Gastroesophageal sphincter (tissue), 4 donors: ENCODE measurements at regions not wholly inside any gene's neighbourhood (a gene's known extent, or its start where the extent isn't known, plus 50 kb on each side); places are given as distances from the start of the nearest gene placed in this dataset.

Experiments used
- ATAC-seq: fragments of 150-250 bp; one replicate; pipeline ENCODE4 v1.9.1; 2016; ENCODE audit warnings: mild to moderate bottlenecking, moderate library complexity
- H3K27ac ChIP-seq, 4 donors: fragments of 200-600 bp; sonication (generic) in 3 of 4; 1 replicate in 3 of 4; 2 replicates in 1 of 4; pipeline ENCODE4 v1.5.1; 2016 to 2019
- H3K27me3 ChIP-seq: fragments of 200-600 bp; sonication (generic); one replicate; pipeline ENCODE4 v1.5.1; 2019
- H3K36me3 ChIP-seq, 2 donors: fragments of 200-600 bp; sonication (generic); one replicate each; pipeline ENCODE4 v1.5.1; 2019; ENCODE audit warnings: control low read depth in 1 of 2
- H3K4me1 ChIP-seq, 3 donors: fragments of 200-600 bp; sonication (generic); 1 replicate in 2 of 3; 2 replicates in 1 of 3; pipeline ENCODE4 v1.5.1; 2016 to 2019; ENCODE audit warnings: control low read depth in 2 of 3
- H3K4me3 ChIP-seq, 2 donors: fragments of 200-600 bp; sonication (generic); one replicate each; pipeline ENCODE4 v1.5.1; 2019; ENCODE audit warnings: mild to moderate bottlenecking in 1 of 2, moderate library complexity in 1 of 2
- H3K9me3 ChIP-seq, 3 donors: fragments of 200-600 bp; sonication (generic); one replicate each; pipeline ENCODE4 v1.5.1; 2017 to 2019; ENCODE audit warnings: control low read depth in 2 of 3
- EP300 ChIP-seq: sonication (generic); formaldehyde crosslinking; IDR thresholded peaks from one replicate; pipeline ENCODE4 v1.6.1; 2017; ENCODE audit warnings: antibody characterized with exemption, mild to moderate bottlenecking
- POLR2A ChIP-seq, 2 donors: fragments of 450-650 bp; IDR thresholded peaks; one replicate each; pipeline ENCODE4 v1.6.1; 2017; ENCODE audit warnings: antibody characterized with exemption in 2 of 2, mild to moderate bottlenecking in 2 of 2, moderate library complexity in 1 of 2
- POLR2AphosphoS5 ChIP-seq: sonication (generic); formaldehyde crosslinking; IDR thresholded peaks from one replicate; pipeline ENCODE4 v1.6.1; 2017; ENCODE audit warnings: antibody characterized with exemption
- WGBS, 2 donors: methylation state at CpG; one replicate each; pipeline ENCODE4 v1.1.5; 2018; ENCODE audit warnings: low coverage in 1 of 2; 5-methylcytosine and 5-hydroxymethylcytosine counted together
- TF ChIP-seq, protein P1 (sequence below), 4 experiments: fragments of 200-600 bp in 2 of 4; fragments of 450-650 bp in 2 of 4; sonication (generic) in 1 of 4; IDR thresholded peaks; one replicate each; pipeline ENCODE4 v1.5.1; 2017 to 2019; ENCODE audit warnings: antibody characterized with exemption in 4 of 4, mild to moderate bottlenecking in 2 of 4, moderate library complexity in 2 of 4

DNA sequence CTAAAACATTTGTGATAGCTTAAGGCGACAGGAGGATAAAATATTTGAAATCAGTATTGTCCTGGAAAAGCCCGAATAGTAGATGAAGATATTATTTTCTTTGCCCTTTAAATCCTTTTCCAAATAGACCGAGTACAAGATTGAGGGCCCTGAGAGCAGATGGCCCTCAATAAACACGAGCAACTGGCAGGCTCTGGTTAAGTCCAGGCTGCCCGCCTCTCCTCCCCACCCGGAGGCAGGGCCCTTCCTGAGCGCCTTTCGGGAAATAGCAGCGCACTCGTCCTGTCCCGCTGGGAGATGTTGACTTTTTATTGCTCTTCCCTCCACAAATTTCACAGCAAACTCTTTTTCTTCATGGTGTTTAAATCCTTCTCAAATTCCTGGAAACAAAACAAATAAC lies 50.8 kb upstream of the MAX start:
- TF ChIP-seq, protein P1, sequence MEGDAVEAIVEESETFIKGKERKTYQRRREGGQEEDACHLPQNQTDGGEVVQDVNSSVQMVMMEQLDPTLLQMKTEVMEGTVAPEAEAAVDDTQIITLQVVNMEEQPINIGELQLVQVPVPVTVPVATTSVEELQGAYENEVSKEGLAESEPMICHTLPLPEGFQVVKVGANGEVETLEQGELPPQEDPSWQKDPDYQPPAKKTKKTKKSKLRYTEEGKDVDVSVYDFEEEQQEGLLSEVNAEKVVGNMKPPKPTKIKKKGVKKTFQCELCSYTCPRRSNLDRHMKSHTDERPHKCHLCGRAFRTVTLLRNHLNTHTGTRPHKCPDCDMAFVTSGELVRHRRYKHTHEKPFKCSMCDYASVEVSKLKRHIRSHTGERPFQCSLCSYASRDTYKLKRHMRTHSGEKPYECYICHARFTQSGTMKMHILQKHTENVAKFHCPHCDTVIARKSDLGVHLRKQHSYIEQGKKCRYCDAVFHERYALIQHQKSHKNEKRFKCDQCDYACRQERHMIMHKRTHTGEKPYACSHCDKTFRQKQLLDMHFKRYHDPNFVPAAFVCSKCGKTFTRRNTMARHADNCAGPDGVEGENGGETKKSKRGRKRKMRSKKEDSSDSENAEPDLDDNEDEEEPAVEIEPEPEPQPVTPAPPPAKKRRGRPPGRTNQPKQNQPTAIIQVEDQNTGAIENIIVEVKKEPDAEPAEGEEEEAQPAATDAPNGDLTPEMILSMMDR (IDR thresholded peaks at IDR 0.05) = no peak
- TF ChIP-seq EP300 (no peak), POLR2AphosphoS5 (no peak), POLR2A (IDR thresholded peaks at IDR 0.05) (no peak)
- no peak overlapping the region for H3K4me3 ChIP-seq
- H3K36me3 ChIP-seq = no peaks in the 10 kb centered on the region
- H3K27me3 ChIP-seq = no peaks in the 10 kb centered on the region
- peaks cover 0 to 12% (median 0%) of the 10 kb centered on the region in 3 donors for H3K4me1 ChIP-seq
- ATAC-seq = no peak
- no peaks in the 10 kb centered on the region for H3K9me3 ChIP-seq
- 43 to 55% methylated on average over 11 of the region's 11 CpGs for WGBS, 2 donors
- H3K27ac ChIP-seq = no peak overlapping the region

DNA sequence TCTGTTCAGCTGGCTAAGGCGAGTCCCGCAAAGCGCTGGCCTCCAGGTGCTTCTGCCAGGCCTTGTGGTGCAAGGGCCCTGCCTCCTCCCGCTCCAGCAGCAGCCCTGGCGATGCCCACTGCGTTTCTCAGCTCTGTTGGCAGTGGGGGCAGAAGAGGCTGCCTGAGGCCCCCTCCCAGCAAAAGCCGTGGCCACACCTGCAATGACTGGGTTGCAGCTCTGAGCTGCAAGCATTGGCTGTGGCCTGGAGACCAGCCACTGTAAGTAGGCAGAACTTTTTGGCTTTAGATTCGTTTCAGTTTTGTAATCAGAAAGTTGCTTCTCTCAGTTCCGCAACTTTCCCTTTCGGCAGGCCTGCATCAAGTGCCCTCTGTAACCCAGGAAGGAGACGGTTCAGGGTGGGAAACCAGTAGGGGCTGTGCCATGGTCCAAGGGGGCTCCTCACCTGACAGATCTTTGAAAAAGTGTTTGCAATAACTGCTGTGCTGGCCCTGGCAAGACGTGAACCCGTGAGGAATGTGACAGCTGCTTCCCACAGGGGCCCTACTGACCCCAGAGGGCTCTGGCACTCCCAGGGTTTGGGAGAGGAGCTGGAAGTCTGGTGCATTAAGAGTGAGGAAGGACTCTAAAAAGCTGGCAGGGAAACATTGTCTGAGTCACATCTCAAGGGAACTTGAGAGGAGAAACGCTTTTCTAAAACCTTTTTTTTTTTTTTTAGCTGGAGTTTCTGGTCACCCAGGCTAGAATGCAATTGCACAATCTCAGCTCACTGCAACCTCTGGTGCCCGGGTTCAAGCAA lies 54.5 kb upstream of the MAX start:
- peak; percentile 87 for ATAC-seq
- TF ChIP-seq, protein P1 (IDR thresholded peaks at IDR 0.05) = no peak
- TF ChIP-seq POLR2AphosphoS5 (peak; percentile 18), EP300 (no peak)
- no peaks in the 10 kb centered on the region for H3K27me3 ChIP-seq
- H3K4me1 ChIP-seq = peaks cover 0 to 12% (median 0%) of the 10 kb centered on the region in 3 donors
- 3 to 25% methylated on average over 3 to 7 of the region's 15 CpGs for WGBS, 2 donors
- H3K27ac ChIP-seq = peak overlapping the region; percentile 45 to 72 (median 69)
- H3K9me3 ChIP-seq = no peaks in the 10 kb centered on the region
- H3K4me3 ChIP-seq = no peak overlapping the region
- no peaks in the 10 kb centered on the region for H3K36me3 ChIP-seq

DNA sequence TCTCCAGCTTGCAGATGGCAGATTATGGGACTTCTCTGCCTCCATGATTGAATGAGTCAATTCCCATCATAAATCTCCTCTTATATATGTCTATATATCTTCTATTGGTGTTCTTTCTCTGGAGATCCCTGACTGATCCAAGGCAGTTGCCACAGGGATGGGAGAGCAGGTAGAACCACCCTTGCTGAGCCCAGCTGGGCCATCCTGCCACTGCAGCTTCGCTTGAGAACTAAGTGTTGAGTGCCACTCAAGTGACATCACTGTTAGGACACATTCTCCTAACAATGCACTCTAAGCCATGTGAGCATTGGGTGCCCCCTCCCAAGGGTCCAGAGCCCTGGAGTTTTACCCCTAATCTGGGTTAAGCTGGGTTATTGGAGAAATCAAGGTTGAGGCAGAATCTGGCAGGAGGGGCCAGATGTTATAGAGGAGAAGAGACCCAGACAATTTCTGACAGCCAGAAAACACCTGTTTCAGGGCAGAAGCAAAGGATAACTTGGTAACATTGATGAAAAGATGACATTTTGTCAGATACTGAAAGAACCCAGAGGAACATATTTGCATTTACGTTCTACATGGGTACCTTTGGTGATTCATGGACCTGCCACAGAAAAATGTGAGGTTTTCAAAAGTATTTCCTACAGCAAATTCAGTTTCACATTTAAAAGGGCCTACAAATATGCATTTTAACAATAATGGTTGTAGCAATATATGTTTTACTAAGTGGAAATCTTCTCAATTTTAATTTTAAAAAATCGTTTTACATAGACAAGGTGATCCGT lies 57.2 kb upstream of the MAX start:
- TF ChIP-seq POLR2AphosphoS5 = no peak
- Histone ChIP-seq H3K9me3 (no peaks in the 10 kb centered on the region), H3K36me3 (no peaks in the 10 kb centered on the region), H3K4me3 (no peak overlapping the region), H3K27me3 (no peaks in the 10 kb centered on the region), H3K4me1 (peaks cover 0 to 12% (median 0%) of the 10 kb centered on the region in 3 donors), H3K27ac (no peak overlapping the region)
- ATAC-seq = no peak
- 80 to 90% methylated on average over 4 of the region's 4 CpGs for WGBS, 2 donors

DNA sequence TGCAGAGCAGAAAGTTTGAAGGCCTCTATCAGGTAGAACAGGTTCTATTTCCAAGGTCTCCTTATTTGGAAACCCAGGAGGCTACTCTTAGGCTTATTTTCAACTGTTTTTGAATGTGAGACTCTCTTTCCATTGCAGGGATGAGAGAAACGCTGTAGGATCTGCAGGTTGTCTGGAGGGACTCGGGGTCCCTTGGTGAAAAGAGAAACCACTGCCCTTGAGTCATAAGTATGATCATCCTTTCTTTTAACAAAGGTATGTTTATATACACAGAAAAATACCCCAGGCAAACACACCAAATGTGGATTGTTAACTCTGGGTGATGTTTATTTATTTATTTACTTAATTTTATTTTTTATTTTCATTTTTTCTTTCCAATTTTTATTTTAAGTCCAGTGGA lies 57.8 kb upstream of the MAX start:
- WGBS, 2 donors = 83 to 94% methylated on average over 2 of the region's 2 CpGs

DNA sequence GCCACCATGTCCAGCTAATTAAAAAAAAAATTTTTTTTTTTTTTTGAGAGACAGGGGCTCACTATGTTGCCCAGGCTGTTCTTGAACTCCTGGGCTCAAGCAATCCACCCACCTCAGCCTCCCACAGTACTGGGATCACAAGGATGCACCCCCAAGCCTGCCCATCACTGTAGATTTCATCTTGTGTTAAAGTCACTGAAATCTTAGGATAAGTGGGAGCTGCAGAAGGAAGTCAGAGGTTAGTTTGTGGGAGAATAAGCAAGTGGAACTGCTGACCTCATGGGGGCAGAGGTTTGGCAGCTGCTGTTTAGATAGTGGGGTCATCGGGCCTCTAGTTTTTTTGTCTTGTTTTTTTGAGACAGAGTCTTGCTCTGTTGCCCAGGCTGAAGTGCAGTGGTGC lies 59.7 kb upstream of the MAX start:
- WGBS, 2 donors = 55% methylated on average over 1 of the region's 1 CpG; no CpG with 5 or more reads in 1 of the 2 donors
- TF ChIP-seq, protein P1 (IDR thresholded peaks at IDR 0.05) = no peak
- no peak for TF ChIP-seq POLR2AphosphoS5
- no peak for TF ChIP-seq EP300
- no peak for TF ChIP-seq POLR2A (IDR thresholded peaks at IDR 0.05)
- no peaks in the 10 kb centered on the region for H3K27me3 ChIP-seq
- H3K36me3 ChIP-seq = no peaks in the 10 kb centered on the region
- no peak for ATAC-seq
- no peaks in the 10 kb centered on the region for H3K9me3 ChIP-seq
- no peak overlapping the region for H3K4me3 ChIP-seq
- H3K4me1 ChIP-seq = peaks cover 0 to 4% (median 0%) of the 10 kb centered on the region in 3 donors
- no peak overlapping the region for H3K27ac ChIP-seq

More for the DNA sequence above, 57.8 kb upstream of the MAX start:
- no peak overlapping the region for H3K27ac ChIP-seq
- H3K4me1 ChIP-seq = peaks cover 0 to 12% (median 0%) of the 10 kb centered on the region in 3 donors
- H3K9me3 ChIP-seq = no peaks in the 10 kb centered on the region
- H3K4me3 ChIP-seq = no peak overlapping the region
- no peak for ATAC-seq
- no peak for TF ChIP-seq POLR2A (IDR thresholded peaks at IDR 0.05)
- TF ChIP-seq POLR2AphosphoS5 = no peak
- TF ChIP-seq, protein P1 (IDR thresholded peaks at IDR 0.05) = no peak
- TF ChIP-seq EP300 = no peak
- no peaks in the 10 kb centered on the region for H3K27me3 ChIP-seq
- no peaks in the 10 kb centered on the region for H3K36me3 ChIP-seq
